HG02571 (cell line): ENCODE measurements at regions not wholly inside any gene's neighbourhood (a gene's known extent, or its start where the extent isn't known, plus 50 kb on each side); places are given as distances from the start of the nearest gene placed in this dataset.

Experiments
- ATAC-seq: cut with Tn5 transposase; IDR thresholded peaks from one replicate; pipeline ENCODE4 v1.9.1; 2021; ENCODE audit warnings: mild to moderate bottlenecking, moderate library complexity; ENCODE audit not compliant: unreplicated experiment

DNA sequence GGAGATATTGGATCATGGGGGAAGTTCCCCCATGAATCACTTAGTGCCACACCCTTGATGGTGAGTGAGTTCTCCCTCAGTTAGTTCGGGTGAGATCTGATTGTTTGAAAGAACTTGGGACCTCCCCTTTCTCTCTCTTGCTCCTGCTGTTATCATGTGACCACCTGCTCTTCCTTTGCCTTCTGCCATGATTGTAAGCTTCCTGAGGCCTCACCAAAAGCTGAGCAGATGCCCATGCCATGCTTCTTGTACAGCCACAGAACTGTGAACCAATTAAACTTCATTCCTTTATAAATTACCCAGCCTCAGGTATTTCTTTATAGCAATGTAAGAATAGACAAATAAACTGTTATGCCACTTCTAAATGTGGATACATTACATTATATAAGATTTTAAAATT, 686.7 kb upstream of the MARCKS start:
- no peak for ATAC-seq

DNA sequence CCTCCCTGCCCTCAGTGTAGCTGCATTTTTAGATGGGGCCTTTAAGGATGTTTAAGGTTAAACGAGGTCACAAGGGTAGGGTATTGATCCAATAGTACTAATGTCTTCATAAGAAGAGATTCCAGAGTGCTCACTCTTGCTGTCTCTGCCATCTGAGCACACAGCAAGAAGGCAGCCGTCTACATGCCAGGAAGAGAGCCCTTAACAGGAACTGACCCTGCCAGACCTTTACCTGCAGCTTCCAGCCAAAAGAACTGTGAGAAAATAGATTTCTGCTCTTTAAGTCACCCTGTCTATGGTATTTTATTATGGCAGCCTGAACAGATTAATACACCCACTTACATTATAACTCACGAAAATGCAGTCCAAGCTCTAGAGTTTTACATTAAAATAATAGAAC, 685.3 kb upstream of the MARCKS start:
- no peak for ATAC-seq

DNA sequence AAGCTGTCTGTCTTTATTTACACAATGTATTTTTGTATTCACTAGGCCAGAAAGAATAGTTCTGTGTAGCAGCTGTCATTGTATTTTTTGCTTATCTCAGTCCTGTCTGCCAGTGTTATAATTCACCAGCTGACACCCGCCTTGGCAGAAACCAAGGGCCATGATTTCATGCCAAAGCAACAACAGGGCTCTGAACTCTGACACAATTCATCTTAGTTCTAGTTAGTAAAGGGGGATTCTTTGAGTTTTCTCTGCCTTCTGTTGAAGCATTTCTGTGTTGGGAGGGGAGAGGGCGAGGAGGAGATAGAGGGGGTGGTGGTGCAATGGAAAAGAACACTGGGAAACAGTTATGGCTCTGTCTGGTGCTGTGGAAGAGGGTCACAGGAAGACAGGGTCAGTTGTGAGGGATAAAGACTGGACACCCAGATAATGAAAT, 684.6 kb upstream of the MARCKS start:
- ATAC-seq: no peak

DNA sequence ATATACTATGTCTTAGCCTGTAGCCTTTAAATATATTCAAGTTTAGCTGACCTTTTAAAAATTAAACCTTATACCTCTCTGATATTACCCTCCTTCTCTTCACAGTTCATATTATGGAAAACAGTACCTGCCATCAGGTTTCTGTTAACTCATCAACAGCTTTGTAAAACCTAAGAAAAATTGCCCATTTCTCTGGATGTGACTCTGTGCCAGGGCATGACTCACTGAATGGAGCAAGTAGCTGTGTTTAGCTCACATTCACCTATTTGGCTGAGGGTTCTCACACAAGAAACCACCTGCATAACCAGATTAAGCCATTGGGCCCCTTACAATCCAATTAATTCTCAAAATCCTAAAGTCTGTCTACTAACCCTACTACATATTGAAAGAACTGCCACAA, 678.8 kb upstream of the MARCKS start:
- ATAC-seq: no peak

DNA sequence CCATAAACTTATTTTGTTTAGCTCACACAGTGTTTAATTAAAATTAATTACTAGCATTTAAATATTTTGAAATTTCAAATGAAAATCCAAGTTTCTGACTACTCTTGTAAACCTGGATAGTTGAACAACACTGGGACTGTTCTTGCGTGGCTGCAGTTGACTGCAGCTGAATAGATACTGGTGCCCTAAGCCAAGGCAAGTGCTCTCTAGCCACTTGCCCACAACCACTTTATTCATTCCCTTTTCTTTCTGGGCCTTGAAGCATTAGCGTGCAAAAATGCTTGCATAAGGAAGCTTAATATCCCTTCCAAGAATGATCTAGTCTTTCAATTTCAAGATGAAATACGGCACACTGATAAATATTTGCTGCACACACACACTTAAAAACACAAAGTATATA, 676.0 kb upstream of the MARCKS start:
- no peak for ATAC-seq

DNA sequence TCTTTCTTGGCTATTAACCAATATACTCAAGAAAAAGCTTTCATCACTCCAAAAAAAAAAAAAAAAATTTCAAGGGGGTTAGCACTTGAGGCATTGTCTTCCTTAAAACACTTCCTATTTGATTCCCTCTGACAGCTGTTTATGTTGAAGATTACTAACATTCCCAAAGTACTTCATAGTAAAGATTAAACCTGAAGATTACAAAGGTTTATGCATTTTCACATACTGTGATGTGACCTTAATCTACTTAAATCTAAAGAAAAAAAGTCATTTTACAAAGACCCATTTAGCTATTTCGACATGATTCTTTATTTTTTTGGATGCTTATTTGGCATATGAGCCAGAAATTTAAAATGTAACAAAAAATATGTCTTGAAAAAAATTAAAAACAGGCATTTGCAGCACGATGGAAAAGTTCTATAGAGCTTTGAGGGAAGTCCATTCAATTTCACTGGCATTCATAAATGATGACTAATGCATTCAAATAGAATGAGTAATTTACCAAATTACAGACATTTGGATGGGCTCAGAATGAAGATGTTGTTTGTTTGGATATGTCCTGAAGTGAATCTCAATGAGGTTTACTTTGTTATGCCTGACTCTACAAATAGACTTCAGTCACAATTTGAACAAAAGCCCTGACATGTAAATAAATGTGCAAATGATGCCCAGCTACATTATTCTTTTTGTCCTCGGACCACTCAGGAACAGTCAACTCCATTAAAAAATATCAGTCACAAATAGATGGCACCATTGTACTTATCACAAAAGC, 674.6 kb upstream of the MARCKS start:
- ATAC-seq: no peak

DNA sequence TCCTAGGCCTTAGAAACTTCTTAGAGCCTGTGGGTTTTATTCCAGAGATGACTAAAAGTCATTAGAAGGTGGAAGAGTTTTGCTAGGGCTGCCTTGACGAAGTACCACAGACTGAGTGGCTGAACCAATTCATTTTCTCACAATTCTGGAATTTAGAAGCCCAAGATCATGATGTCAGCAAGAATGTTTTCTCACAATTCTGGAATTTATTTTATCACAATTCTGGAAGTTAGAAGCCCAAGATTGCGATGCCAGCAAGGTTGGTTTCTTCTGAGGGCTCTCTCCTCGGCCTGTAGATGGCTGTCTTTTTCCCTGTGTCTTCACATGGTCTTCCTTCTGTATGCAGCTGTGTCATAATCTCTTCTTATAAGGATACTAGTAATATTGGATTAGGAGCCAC, 672.9 kb upstream of the MARCKS start:
- no peak for ATAC-seq

DNA sequence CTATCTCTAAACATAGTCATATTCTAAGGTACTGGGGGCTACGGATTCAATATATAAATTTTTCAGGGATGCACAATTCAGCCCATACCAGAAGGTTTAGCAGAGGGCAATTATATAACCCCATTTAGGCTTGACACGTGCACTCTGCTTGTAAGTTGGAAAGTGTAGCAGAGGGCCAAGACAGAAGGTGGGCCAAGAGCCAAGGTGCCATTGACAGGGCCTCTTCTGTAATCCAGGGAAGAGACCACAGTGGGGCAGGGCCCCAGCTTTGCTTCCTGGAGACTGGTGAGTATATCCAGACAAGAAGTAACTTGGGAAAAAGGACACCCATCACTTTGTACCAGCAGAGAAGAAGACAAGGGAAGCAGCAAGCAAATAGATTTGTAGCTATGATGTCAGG, 672.4 kb upstream of the MARCKS start:
- no peak for ATAC-seq

DNA sequence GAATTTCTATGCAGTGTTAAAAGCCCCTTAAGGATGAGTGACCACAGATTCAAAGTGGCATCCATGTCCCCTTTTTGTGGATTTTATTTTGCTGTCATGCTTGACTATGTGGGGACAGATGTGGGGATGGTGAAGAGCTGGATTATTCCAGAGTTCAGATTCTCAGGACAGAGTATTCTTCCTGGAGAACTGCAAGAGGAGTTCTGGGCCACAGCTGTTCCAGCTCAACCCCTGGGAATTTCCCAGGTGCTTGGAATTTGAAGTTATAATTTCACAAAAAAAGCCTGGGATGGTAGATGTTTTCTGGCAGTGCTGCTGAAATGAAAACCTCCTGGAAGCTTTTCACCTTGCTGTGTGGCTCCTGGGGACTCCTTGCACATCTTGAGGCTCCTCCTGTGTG, 671.8 kb upstream of the MARCKS start:
- no peak for ATAC-seq

DNA sequence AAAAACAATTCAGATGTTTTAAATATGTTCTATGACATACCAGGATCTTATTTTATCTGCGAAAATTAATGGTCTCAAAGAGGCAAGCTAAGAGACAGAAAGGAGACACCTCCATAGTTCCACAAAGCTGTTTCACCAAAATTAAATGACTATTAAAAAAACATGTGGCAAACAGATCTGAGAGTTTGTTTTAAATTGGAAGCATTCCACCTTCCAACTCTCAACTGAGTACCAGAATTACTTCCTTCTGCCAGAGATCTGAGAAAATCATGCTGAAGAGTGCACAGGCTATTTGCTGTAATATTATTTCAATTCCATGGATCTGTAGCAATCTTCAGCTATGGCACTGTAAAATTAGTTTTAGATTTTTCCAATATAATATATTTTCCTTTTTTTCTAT, 669.5 kb upstream of the MARCKS start:
- ATAC-seq: no peak

DNA sequence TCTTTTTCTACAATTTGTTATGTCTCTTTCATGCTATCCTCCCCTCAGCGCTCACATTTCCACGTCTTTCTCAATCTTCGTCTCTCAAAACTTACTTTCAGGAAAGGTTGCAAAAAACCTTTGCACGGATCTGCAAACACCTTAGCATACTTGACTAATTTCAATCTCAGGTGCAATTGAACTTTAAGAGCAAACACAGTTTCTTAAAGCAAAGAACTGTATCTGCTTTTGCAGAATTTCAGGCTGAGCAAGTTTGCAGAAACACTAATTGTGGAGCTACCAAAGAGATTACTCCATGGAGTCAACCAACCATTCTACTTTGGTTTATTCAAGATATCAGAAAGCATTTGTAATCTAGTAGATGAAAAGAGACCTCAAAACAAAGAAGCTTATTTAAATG, 668.2 kb upstream of the MARCKS start:
- no peak for ATAC-seq

DNA sequence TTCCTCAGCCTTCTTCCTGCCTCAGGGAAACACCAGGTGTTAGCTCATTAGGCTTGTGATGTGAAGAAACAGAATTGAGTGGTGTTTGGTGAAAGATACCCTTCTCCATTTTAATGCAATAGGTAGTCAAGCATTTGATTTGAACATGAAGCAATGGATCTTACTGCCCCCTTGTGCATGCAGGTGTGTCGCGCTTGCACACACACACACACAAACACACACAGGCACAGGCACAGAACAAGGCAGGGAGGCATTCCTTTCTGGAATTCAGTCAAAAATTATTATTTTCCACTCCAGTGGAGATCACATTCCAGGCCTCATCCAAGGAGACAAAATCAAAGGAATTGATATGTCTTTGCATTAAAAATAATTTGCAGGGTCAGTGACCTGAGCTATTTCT, 667.0 kb upstream of the MARCKS start:
- ATAC-seq: no peak

DNA sequence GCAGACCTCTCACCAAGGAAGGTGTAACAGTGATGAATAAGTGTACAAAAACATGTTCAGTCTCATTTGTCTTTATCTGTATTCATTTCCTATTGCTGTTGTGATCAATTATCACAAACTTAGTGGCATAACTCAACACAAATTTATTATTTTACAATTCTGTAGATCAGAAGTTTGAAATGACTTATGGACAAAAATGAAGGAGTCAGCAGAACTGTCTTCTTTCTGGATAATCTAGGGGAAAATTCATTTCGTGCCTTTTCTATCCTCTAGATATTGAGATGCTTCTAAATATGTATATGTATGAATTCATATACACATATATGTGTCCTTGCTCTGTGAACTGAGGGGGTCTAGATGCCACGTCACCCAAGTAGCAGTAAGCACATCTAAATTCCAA, 663.1 kb upstream of the MARCKS start:
- ATAC-seq: no peak

DNA sequence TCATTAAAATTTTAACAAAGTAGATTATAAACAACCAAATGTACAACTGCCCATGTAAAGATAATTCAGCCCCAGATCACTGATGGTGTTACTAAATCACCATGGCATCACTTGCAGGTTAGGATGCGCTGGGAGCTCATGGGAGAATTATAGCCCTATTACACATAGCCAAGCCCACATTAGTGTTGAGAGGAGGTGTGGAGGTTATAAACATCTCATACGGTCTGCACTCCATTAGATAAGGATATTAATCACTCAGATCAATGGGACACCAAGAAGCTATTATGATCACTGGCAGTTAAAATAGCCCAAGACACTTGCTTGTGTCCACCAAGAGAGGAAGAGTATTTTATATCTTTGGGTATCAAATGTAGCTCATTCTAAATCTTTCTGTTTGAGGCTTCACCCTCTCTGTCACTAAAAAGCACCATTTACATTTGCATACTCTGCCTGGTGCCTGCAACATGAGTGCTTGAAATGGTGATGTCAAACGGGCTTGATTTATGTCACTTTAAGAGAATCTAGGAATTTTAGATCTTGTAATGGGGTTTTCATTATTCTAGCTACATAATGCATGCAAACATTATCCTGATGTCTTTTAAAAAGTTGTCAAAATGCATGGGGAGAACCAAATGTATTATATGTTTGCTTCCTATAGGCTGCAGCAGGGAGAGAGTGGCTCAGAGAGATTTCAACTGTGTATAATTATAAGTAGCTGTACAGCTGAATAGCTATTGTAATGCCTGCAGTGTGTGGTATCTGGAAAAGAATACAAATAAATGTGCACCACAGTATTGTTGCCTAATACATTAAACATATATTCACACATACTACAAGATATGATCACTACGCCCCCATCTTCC, 654.1 kb upstream of the MARCKS start:
- no peak for ATAC-seq

DNA sequence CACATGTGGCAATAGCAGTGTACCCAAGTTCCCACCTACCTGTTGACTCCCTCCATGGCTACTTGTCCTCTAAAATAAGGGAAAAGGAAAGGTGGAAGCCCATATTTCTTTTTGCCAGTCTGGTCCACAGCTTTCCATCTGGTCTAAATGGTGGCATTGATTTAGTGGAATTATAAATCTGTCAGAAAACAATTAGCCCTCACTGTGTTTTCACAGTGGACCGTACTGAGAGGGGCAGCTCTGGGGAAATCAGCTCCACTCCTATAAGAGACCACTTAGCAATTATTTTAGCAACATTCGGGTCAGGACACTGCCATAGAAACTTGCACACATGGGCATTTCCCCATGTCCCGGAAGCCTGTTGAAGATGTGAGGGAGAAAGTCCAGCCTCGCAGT, 653.4 kb upstream of the MARCKS start:
- ATAC-seq: no peak

DNA sequence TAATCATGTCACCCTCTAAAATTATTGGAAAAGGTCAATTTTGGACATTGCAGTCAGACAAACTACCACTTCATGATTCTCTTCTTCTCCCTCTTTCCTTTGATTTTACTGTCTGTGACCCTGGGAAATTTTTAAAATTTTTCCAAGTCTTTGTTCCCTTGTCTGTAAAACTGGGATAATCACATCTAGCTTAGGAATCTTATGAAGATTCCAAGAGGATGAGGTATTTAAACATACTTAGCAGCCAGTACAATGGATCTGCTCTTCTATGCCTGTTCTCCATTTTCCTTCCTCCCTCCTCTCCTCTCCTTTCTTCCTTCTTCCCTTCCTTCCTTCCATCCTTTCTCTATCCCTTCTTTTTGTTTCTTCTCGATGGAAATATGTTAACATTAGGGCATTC, 651.6 kb upstream of the MARCKS start:
- ATAC-seq: no peak

DNA sequence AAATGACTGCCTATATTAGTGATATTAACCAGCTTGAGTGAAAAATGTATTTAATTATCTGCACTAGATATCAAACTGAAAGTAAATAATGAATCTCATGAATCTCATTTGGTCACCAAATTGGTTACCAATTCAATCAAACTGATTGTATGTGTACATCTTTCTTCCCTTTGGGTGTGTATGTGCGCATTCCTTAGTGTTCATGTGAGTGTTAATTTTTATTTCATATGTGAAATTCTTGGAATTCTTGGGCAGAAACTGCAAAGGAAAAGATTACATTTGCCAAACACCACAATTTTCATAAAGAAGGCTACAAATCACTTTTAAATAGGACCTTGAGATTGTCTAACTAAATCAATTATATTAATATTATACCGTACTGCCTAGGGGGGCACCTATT, 648.4 kb upstream of the MARCKS start:
- no peak for ATAC-seq

DNA sequence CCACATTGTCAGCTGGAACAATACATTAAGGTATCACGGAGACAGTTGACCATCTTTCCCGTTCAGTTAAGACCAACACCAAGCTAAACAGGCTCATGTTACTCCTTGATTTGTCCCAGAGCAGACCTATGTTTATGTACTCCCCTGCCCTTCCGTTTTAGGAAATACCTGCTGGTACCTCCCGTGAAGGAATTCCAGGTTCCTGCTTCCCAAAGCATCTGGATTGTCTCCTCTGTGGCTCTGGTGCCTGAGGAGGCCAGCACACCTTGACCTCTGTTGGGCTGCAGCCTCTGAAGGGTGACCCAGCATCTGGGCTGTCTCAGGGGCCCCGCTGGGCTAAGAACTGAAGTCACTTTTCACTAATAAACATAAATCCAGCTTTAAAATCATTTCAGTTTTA, 647.8 kb upstream of the MARCKS start:
- ATAC-seq: no peak

DNA sequence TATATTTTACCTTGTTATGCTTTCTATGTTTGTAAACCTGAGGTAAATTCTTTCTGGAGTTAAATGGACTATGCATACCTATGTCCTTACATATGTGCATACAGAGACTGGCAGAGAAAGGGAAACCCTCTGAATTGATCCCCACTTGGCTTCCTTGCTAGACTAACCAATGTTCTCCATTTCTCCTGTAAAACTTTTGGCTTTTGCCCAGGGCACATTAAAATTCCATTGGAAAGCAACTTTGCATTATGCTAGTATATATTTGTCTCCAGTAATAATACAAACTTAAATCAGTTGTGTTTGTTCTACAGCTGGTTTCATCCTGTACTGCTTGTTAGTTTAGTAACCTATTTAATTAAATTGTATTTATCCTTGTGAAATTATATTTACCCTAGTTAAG, 646.0 kb upstream of the MARCKS start:
- no peak for ATAC-seq

DNA sequence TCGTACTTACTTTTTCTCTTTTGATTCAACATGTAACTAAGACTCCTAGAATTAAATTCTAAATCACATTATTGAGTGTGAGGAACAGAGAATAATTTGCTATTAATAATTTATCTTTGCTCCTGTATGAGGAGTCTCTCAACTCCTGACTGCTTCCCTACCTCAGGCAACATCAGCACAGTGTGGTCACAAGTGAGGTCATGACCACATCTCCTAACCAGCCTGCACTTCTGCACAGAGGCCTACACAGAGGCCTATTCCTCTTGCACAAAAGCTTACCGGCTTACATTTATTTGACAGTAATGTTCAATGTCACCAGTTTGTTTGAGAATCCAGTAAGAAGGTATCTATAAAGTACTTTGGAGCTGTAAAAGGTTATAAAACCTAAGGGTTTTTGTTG, 637.4 kb upstream of the MARCKS start:
- no peak for ATAC-seq

DNA sequence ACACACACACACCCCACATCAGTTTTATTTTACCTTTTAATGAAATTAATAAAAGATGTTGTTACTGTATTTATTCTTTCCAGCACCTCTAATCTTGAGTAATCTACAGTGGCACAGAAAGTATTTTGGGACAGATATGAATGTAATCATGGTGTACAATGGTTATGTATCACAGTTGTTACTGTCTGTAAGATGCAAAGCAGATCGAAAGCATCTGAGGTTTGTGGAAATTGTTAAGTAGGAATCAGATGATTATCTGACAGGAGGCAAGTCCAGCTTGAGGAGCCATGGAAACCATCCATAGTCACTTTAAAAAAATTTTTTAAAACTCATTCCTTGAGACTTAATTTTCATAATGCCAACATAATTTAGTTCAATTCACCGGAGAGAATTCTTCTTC, 636.3 kb upstream of the MARCKS start:
- no peak for ATAC-seq

DNA sequence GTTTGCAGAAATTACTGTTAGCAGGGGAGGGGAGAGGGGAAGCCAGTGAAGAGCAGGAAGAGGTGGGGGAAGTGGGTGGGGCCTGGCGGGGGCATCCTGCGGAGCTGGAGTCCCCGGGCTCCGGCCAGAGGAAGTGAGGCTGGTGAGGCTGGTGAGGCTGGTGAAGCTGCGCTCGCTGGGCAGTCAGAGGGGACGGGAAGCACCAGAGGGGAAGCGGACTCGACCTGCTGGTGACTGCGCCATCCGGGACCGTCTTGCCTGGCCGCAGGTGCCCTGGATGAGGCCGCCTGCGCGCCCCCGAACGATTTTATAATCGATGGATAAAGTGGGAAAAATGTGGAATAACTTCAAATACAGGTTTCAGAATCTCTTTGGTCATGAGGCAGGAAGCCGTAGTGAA, 635.3 kb upstream of the MARCKS start:
- no peak for ATAC-seq
